Fibroblast of lung (primary cell): ENCODE measurements at regions not wholly inside any gene's neighbourhood (a gene's known extent, or its start where the extent isn't known, plus 50 kb on each side); places are given as distances from the start of the nearest gene placed in this dataset.

Source experiments
- DNase-seq, 2 donors: peaks; one replicate each; pipeline versions ENCODE4 v3.0.0 to v3.0.0-alpha.2; 2010; ENCODE audit warnings: low read depth in 2 of 2
- H2AFZ ChIP-seq: 2 replicates; pipeline ENCODE4 v1.5.1; 2012; ENCODE audit warnings: low read length, control low read depth, inconsistent platforms
- H3K27ac ChIP-seq: 2 replicates; pipeline ENCODE4 v1.5.1; 2011; ENCODE audit warnings: low read length, control low read depth; ENCODE audit not compliant: insufficient read depth
- H3K27me3 ChIP-seq: 2 replicates; pipeline ENCODE4 v1.5.1; 2011; ENCODE audit warnings: mild to moderate bottlenecking, low read length; ENCODE audit not compliant: control insufficient read depth, insufficient read depth
- H3K36me3 ChIP-seq: 2 replicates; pipeline ENCODE4 v1.5.1; 2011; ENCODE audit warnings: low read length; ENCODE audit not compliant: control insufficient read depth, insufficient read depth
- H3K4me1 ChIP-seq: 2 replicates; pipeline ENCODE4 v1.5.1; 2011; ENCODE audit warnings: low read length; ENCODE audit not compliant: control insufficient read depth, insufficient read depth; ENCODE audit errors: extremely low read depth
- H3K4me2 ChIP-seq: 2 replicates; pipeline ENCODE4 v1.5.1; 2011; ENCODE audit warnings: low read length, control low read depth; ENCODE audit not compliant: insufficient read depth; ENCODE audit errors: extremely low read depth
- H3K4me3 ChIP-seq, 4 experiments: fragments of 200-600 bp in 1 of 4; sonication (generic) in 1 of 4; replicated peaks in 1 of 4; 2 replicates each; pipeline ENCODE4 v1.5.1; 2011 to 2016; ENCODE audit warnings: low read length in 4 of 4, low read depth in 3 of 4, mild to moderate bottlenecking in 3 of 4, control low read depth in 2 of 4, inconsistent platforms in 1 of 4, mixed read lengths in 1 of 4; ENCODE audit not compliant: insufficient read depth in 1 of 4; ENCODE audit errors: control extremely low read depth in 1 of 4
- H3K79me2 ChIP-seq: 2 replicates; pipeline ENCODE4 v1.5.1; 2012; ENCODE audit warnings: mild to moderate bottlenecking, low read length, inconsistent platforms; ENCODE audit not compliant: control insufficient read depth, insufficient read depth
- H3K9ac ChIP-seq: 2 replicates; pipeline ENCODE4 v1.5.1; 2011; ENCODE audit warnings: mild to moderate bottlenecking, low read length, control low read depth; ENCODE audit not compliant: insufficient read depth
- H3K9me3 ChIP-seq: 2 replicates; pipeline ENCODE4 v1.5.1; 2012; ENCODE audit warnings: low read depth, low read length; ENCODE audit not compliant: control insufficient read depth, insufficient read depth
- H4K20me1 ChIP-seq: 2 replicates; pipeline ENCODE4 v1.5.1; 2011; ENCODE audit warnings: low read length; ENCODE audit not compliant: control insufficient read depth, insufficient read depth; ENCODE audit errors: extremely low read depth
- EZH2 ChIP-seq: IDR thresholded peaks from 2 replicates; pipeline ENCODE4 v1.5.1; 2012; ENCODE audit warnings: low read length, control low read depth, mild to moderate bottlenecking; ENCODE audit errors: missing control alignments
- TF ChIP-seq, protein P1 (sequence below), 2 donors: IDR thresholded peaks in 1 of 2; conservative IDR thresholded peaks in 1 of 2; 1 replicate in 1 of 2; 2 replicates in 1 of 2; pipeline ENCODE4 v1.5.1; 2011 to 2012; ENCODE audit warnings: low read length in 2 of 2, control low read depth in 1 of 2, inconsistent platforms in 1 of 2, low read depth in 1 of 2, mild to moderate bottlenecking in 1 of 2

- H2AFZ ChIP-seq: no peak overlapping the region
- H3K27me3 ChIP-seq: no peaks in the 10 kb centered on the region
- H3K9me3 ChIP-seq: no peaks in the 10 kb centered on the region
- no peak overlapping the region for H3K27ac ChIP-seq
- H3K79me2 ChIP-seq: no peaks in the 10 kb centered on the region
- H3K9ac ChIP-seq: no peak overlapping the region
- no peaks in the 10 kb centered on the region for H3K36me3 ChIP-seq
- H3K4me2 ChIP-seq: no peak overlapping the region
- TF ChIP-seq, protein P1, sequence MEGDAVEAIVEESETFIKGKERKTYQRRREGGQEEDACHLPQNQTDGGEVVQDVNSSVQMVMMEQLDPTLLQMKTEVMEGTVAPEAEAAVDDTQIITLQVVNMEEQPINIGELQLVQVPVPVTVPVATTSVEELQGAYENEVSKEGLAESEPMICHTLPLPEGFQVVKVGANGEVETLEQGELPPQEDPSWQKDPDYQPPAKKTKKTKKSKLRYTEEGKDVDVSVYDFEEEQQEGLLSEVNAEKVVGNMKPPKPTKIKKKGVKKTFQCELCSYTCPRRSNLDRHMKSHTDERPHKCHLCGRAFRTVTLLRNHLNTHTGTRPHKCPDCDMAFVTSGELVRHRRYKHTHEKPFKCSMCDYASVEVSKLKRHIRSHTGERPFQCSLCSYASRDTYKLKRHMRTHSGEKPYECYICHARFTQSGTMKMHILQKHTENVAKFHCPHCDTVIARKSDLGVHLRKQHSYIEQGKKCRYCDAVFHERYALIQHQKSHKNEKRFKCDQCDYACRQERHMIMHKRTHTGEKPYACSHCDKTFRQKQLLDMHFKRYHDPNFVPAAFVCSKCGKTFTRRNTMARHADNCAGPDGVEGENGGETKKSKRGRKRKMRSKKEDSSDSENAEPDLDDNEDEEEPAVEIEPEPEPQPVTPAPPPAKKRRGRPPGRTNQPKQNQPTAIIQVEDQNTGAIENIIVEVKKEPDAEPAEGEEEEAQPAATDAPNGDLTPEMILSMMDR (conservative IDR thresholded peaks at IDR 0.05 in 1 of 2, IDR thresholded peaks at IDR 0.05 in 1 of 2; ENCODE audit: low read depth in 1 of 2, low read length in 2 of 2): no peak
- no peak for TF ChIP-seq EZH2
- no peak overlapping the region for H3K4me3 ChIP-seq
- DNase-seq: peak; percentile 31 to 36
- no peaks in the 10 kb centered on the region for H4K20me1 ChIP-seq
- no peaks in the 10 kb centered on the region for H3K4me1 ChIP-seq
These were observed 171.0 kb upstream of the NECTIN3 start for GRCh38 chr3:110900576-110900975.

DNA sequence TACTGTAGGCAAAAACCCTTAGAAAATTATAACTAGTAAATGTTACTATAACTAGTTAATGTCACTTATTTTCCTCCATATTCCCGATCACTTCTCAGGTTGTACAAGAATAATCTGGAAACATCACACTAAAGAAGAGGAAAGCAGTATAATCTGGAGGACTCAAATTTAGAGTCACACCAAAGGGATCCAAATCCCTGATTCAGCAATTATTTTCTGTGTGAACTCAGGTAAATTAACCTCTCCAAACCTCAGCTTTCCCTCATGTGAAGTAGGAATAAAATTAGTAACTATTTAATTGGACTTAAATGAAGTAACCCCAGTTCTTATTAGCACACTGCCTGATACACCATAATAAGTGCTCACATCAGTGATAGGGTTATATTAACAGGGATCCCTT lies 170.1 kb upstream of the NECTIN3 start:
- H3K4me3 ChIP-seq: no peak overlapping the region
- no peaks in the 10 kb centered on the region for H3K4me1 ChIP-seq
- no peak for TF ChIP-seq EZH2
- TF ChIP-seq, protein P1 (conservative IDR thresholded peaks at IDR 0.05 in 1 of 2, IDR thresholded peaks at IDR 0.05 in 1 of 2; ENCODE audit: low read depth in 1 of 2, low read length in 2 of 2): no peak
- H4K20me1 ChIP-seq: no peaks in the 10 kb centered on the region
- no peaks in the 10 kb centered on the region for H3K9me3 ChIP-seq
- no peak overlapping the region for H2AFZ ChIP-seq
- H3K4me2 ChIP-seq: no peak overlapping the region
- H3K79me2 ChIP-seq: no peaks in the 10 kb centered on the region
- H3K27ac ChIP-seq: no peak overlapping the region
- no peaks in the 10 kb centered on the region for H3K36me3 ChIP-seq
- H3K27me3 ChIP-seq: no peaks in the 10 kb centered on the region
- no peak overlapping the region for H3K9ac ChIP-seq
- DNase-seq: no peak

- Histone ChIP-seq H3K27ac (no peak overlapping the region), H3K4me1 (no peaks in the 10 kb centered on the region), H3K79me2 (no peaks in the 10 kb centered on the region), H3K36me3 (no peaks in the 10 kb centered on the region), H3K27me3 (no peaks in the 10 kb centered on the region), H3K4me2 (no peak overlapping the region), H3K9ac (no peak overlapping the region), H3K9me3 (no peaks in the 10 kb centered on the region), H4K20me1 (no peaks in the 10 kb centered on the region), H2AFZ (no peak overlapping the region), H3K4me3 (no peak overlapping the region)
- TF ChIP-seq, protein P1 (conservative IDR thresholded peaks at IDR 0.05 in 1 of 2, IDR thresholded peaks at IDR 0.05 in 1 of 2; ENCODE audit: low read depth in 1 of 2, low read length in 2 of 2): no peak
- no peak for TF ChIP-seq EZH2
- DNase-seq: no peak
These were observed 169.0 kb upstream of the NECTIN3 start for GRCh38 chr3:110902453-110903085.
